22Rv1 (cell line): ENCODE measurements at regions not wholly inside any gene's neighbourhood (a gene's known extent, or its start where the extent isn't known, plus 50 kb on each side); places are given as distances from the start of the nearest gene placed in this dataset.

ENCODE experiments used
- ZFX ChIP-seq: fragments of 450-650 bp; IDR thresholded peaks from 2 replicates; pipeline ENCODE4 v1.6.1; 2017; ENCODE audit warnings: antibody characterized with exemption, borderline replicate concordance
- TF ChIP-seq, protein P1 (sequence below): fragments of 450-650 bp; IDR thresholded peaks from 2 replicates; pipeline ENCODE4 v1.5.1; 2017; ENCODE audit warnings: mild to moderate bottlenecking

- TF ChIP-seq, protein P1, sequence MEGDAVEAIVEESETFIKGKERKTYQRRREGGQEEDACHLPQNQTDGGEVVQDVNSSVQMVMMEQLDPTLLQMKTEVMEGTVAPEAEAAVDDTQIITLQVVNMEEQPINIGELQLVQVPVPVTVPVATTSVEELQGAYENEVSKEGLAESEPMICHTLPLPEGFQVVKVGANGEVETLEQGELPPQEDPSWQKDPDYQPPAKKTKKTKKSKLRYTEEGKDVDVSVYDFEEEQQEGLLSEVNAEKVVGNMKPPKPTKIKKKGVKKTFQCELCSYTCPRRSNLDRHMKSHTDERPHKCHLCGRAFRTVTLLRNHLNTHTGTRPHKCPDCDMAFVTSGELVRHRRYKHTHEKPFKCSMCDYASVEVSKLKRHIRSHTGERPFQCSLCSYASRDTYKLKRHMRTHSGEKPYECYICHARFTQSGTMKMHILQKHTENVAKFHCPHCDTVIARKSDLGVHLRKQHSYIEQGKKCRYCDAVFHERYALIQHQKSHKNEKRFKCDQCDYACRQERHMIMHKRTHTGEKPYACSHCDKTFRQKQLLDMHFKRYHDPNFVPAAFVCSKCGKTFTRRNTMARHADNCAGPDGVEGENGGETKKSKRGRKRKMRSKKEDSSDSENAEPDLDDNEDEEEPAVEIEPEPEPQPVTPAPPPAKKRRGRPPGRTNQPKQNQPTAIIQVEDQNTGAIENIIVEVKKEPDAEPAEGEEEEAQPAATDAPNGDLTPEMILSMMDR, result no peak
- TF ChIP-seq ZFX, result no peak
Measured at GRCh38 chr7:33792041-33792440, 113.3 kb upstream of the BMPER start.
